Activated CD4-positive, alpha-beta memory T cell treated with anti-CD3 and anti-CD28 coated beads, Interleukin-2, amount 10 ng/mL, durations not matched to agents 7 days and 5 days (primary cell): ENCODE measurements at regions not wholly inside any gene's neighbourhood (a gene's known extent, or its start where the extent isn't known, plus 50 kb on each side); places are given as distances from the start of the nearest gene placed in this dataset.

Experiments used
- CTCF ChIA-PET: fragments of 350-600 bp; sonication (Branson Sonifier 250); formaldehyde crosslinking; loops from one replicate; lab custom pipeline; 2021; ENCODE audit warnings: antibody characterized with exemption, inconsistent platforms; lab: Charles Lee
- POLR2A ChIA-PET: fragments of 350-600 bp; sonication (Branson Sonifier 250); formaldehyde crosslinking; loops from one replicate; lab custom pipeline; 2021; ENCODE audit warnings: antibody characterized with exemption; lab: Charles Lee
- DNase-seq: peaks from one replicate; pipeline ENCODE4 v3.0.0-alpha.2; 2020
- H3K27ac Mint-ChIP-seq: one replicate; pipeline ENCODE4 v1.8.0; 2021; ENCODE audit warnings: mild to moderate bottlenecking, mixed read lengths
- H3K27me3 Mint-ChIP-seq: one replicate; pipeline ENCODE4 v1.8.0; 2021; ENCODE audit warnings: mixed read lengths
- H3K36me3 Mint-ChIP-seq: one replicate; pipeline ENCODE4 v1.8.0; 2021; ENCODE audit warnings: low read depth, mixed read lengths
- H3K4me1 Mint-ChIP-seq: one replicate; pipeline ENCODE4 v1.8.0; 2021; ENCODE audit warnings: mixed read lengths
- H3K4me3 Mint-ChIP-seq: one replicate; pipeline ENCODE4 v1.8.0; 2021; ENCODE audit warnings: mild to moderate bottlenecking, mixed read lengths
- H3K9me3 Mint-ChIP-seq: one replicate; pipeline ENCODE4 v1.8.0; 2021; ENCODE audit warnings: mixed read lengths

DNA sequence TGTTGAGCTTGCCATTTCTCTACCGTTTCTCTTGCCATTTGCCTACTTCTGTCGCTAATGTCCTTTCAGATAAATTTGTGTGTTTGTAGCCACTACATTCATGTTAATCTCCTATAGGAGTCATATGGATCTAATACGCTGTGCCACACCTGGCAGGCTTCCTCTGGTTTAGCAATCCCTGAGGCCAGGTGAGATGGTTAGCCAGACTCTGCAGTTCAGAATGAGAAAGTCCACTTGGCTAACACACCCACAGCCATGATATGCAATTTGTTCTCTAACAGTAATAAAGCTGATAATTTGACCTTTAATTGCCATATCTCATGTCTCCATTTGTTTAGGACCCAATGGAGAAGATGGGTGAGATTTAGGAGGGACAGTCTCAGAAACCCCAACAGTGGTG is 1261.6 kb upstream of the TMEM132C start:
- no peaks in the 10 kb centered on the region for H3K9me3 Mint-ChIP-seq
- no peak for DNase-seq
- H3K4me3 Mint-ChIP-seq: no peak overlapping the region
- no peaks in the 10 kb centered on the region for H3K36me3 Mint-ChIP-seq
- H3K27ac Mint-ChIP-seq: no peak overlapping the region
- no peaks in the 10 kb centered on the region for H3K27me3 Mint-ChIP-seq
- no peaks in the 10 kb centered on the region for H3K4me1 Mint-ChIP-seq
- ChIA-PET CTCF (no interaction called here), POLR2A (no interaction called here)

DNA sequence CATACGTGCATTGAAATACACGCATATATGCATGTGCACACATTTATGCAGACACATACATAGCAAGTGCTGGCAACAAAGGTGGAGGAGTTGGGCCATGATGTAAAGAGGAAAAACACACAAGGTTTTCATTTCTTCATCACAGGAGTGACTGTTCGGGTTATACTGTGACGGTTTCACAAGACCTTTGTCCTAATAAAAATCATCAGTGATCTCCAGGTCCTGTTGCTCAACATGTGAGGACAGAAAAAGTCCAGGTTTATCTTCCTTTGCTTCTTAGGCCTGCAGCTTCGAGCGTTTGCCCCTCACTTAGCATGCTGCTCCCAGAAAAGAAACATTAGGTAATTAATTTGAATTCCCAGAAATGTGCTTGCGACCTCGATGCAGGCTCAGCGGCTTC is 1260.0 kb upstream of the TMEM132C start:
- DNase-seq: no peak
- Mint-ChIP-seq H3K9me3 (no peaks in the 10 kb centered on the region), H3K4me3 (no peak overlapping the region), H3K36me3 (no peaks in the 10 kb centered on the region), H3K27me3 (no peaks in the 10 kb centered on the region), H3K4me1 (no peaks in the 10 kb centered on the region), H3K27ac (no peak overlapping the region)
- ChIA-PET POLR2A (no interaction called here), CTCF (interaction anchor here (0.6 kb wide), 1 partner anchor 21 kb away, joined by 3 read pairs; no protein-coding TSS in a partner anchor)

GRCh38 chr12:127008755-127009403 is 1258.1 kb upstream of the TMEM132C start:
- H3K4me1 Mint-ChIP-seq: no peaks in the 10 kb centered on the region
- POLR2A ChIA-PET: no interaction called here
- H3K36me3 Mint-ChIP-seq: no peaks in the 10 kb centered on the region
- H3K4me3 Mint-ChIP-seq: no peak overlapping the region
- H3K27me3 Mint-ChIP-seq: no peaks in the 10 kb centered on the region
- no peaks in the 10 kb centered on the region for H3K9me3 Mint-ChIP-seq
- no peak overlapping the region for H3K27ac Mint-ChIP-seq
- CTCF ChIA-PET: no interaction called here
- DNase-seq: no peak

DNA sequence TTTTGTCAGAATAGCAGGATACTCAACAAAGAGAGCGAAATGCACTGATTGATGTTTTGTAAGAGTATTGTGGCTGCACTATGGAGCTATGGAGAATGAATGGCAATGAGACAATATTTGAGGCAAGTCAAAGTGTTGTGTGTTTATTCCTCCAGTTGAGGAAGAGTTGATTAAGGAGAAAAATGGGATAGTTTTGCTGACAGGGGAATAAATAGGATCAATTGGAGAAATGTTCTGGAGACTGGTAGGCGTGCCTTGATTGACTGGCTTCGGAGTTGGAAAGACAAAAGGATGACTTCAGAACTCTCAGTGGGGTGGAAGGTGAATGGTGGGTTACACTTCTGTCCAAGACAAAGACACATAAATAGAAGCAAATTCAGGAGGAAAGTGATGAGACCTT is 1254.9 kb upstream of the TMEM132C start:
- Mint-ChIP-seq H3K9me3 (no peaks in the 10 kb centered on the region), H3K4me3 (no peak overlapping the region), H3K27ac (no peak overlapping the region), H3K27me3 (no peaks in the 10 kb centered on the region), H3K36me3 (no peaks in the 10 kb centered on the region), H3K4me1 (no peaks in the 10 kb centered on the region)
- ChIA-PET POLR2A (no interaction called here), CTCF (no interaction called here)
- DNase-seq: no peak

DNA sequence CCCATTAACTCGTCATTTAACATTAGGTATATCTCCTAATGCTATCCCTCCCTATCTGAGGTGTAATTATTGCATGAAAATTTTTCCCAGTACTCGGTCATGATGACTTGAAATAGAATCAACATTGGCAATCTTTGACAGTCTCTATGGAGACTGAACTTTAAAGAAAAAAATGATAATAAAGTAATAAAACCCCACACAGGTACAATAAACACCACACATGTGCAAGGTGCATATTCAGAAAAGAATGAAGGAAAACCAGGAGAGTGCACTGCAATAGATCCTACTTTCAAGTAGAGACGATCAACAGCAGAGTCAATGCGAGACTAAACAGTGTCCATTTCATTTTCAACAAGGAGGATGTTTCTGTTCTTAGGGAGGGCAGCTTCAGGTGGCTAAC is 1253.8 kb upstream of the TMEM132C start:
- no peaks in the 10 kb centered on the region for H3K9me3 Mint-ChIP-seq
- no peak overlapping the region for H3K4me3 Mint-ChIP-seq
- DNase-seq: no peak
- ChIA-PET CTCF (no interaction called here), POLR2A (no interaction called here)
- H3K27ac Mint-ChIP-seq: no peak overlapping the region
- no peaks in the 10 kb centered on the region for H3K4me1 Mint-ChIP-seq
- no peaks in the 10 kb centered on the region for H3K27me3 Mint-ChIP-seq
- H3K36me3 Mint-ChIP-seq: no peaks in the 10 kb centered on the region

DNA sequence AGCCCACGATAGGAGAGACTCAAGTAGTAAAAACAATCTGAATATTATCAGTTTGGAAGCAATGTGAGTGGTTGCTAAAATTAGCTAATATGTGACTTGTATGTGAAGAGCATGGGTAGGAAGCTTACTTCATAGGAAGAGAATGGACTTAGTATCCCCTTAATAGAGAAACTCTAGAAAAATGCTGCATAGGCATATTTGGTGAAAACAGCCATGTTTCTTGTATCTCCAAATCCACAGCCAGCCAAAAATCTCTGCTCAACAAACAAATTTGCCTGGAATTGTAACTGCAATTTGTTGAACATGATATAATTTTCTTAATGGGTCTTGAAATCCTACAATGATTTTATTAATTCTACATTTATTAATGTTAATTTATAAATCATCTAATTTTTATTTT is 1252.9 kb upstream of the TMEM132C start:
- Mint-ChIP-seq H3K27ac (no peak overlapping the region), H3K36me3 (no peaks in the 10 kb centered on the region), H3K27me3 (no peaks in the 10 kb centered on the region), H3K9me3 (no peaks in the 10 kb centered on the region), H3K4me1 (no peaks in the 10 kb centered on the region), H3K4me3 (no peak overlapping the region)
- POLR2A ChIA-PET: no interaction called here
- CTCF ChIA-PET: no interaction called here
- no peak for DNase-seq

- no peaks in the 10 kb centered on the region for H3K4me1 Mint-ChIP-seq
- no peaks in the 10 kb centered on the region for H3K36me3 Mint-ChIP-seq
- H3K9me3 Mint-ChIP-seq: no peaks in the 10 kb centered on the region
- no peak for DNase-seq
- no peak overlapping the region for H3K4me3 Mint-ChIP-seq
- H3K27me3 Mint-ChIP-seq: no peaks in the 10 kb centered on the region
- POLR2A ChIA-PET: no interaction called here
- CTCF ChIA-PET: no interaction called here
- H3K27ac Mint-ChIP-seq: no peak overlapping the region
These were observed 1242.2 kb upstream of the TMEM132C start for GRCh38 chr12:127024791-127025190.

- no peak overlapping the region for H3K4me3 Mint-ChIP-seq
- ChIA-PET CTCF (no interaction called here), POLR2A (no interaction called here)
- no peaks in the 10 kb centered on the region for H3K36me3 Mint-ChIP-seq
- H3K27me3 Mint-ChIP-seq: no peaks in the 10 kb centered on the region
- H3K9me3 Mint-ChIP-seq: no peaks in the 10 kb centered on the region
- DNase-seq: no peak
- no peak overlapping the region for H3K27ac Mint-ChIP-seq
- H3K4me1 Mint-ChIP-seq: no peaks in the 10 kb centered on the region
These were observed 1241.4 kb upstream of the TMEM132C start for GRCh38 chr12:127025545-127025944.

- no peak overlapping the region for H3K4me3 Mint-ChIP-seq
- CTCF ChIA-PET: no interaction called here
- H3K27me3 Mint-ChIP-seq: no peaks in the 10 kb centered on the region
- H3K36me3 Mint-ChIP-seq: no peaks in the 10 kb centered on the region
- no peaks in the 10 kb centered on the region for H3K4me1 Mint-ChIP-seq
- H3K9me3 Mint-ChIP-seq: no peaks in the 10 kb centered on the region
- H3K27ac Mint-ChIP-seq: no peak overlapping the region
- DNase-seq: no peak
- POLR2A ChIA-PET: no interaction called here
These were observed 1231.7 kb upstream of the TMEM132C start for GRCh38 chr12:127035011-127035879.

GRCh38 chr12:127038152-127038551 is 1228.8 kb upstream of the TMEM132C start:
- no peak overlapping the region for H3K4me3 Mint-ChIP-seq
- H3K9me3 Mint-ChIP-seq: no peaks in the 10 kb centered on the region
- H3K27ac Mint-ChIP-seq: no peak overlapping the region
- DNase-seq: no peak
- POLR2A ChIA-PET: no interaction called here
- no peaks in the 10 kb centered on the region for H3K4me1 Mint-ChIP-seq
- no peaks in the 10 kb centered on the region for H3K36me3 Mint-ChIP-seq
- no peaks in the 10 kb centered on the region for H3K27me3 Mint-ChIP-seq
- CTCF ChIA-PET: no interaction called here

GRCh38 chr12:127038761-127039160 is 1228.2 kb upstream of the TMEM132C start:
- no peaks in the 10 kb centered on the region for H3K9me3 Mint-ChIP-seq
- H3K27ac Mint-ChIP-seq: no peak overlapping the region
- POLR2A ChIA-PET: no interaction called here
- H3K4me1 Mint-ChIP-seq: no peaks in the 10 kb centered on the region
- no peaks in the 10 kb centered on the region for H3K36me3 Mint-ChIP-seq
- H3K4me3 Mint-ChIP-seq: no peak overlapping the region
- CTCF ChIA-PET: no interaction called here
- DNase-seq: no peak
- no peaks in the 10 kb centered on the region for H3K27me3 Mint-ChIP-seq

GRCh38 chr12:127041985-127042625 is 1224.9 kb upstream of the TMEM132C start:
- Mint-ChIP-seq H3K9me3 (no peaks in the 10 kb centered on the region), H3K36me3 (no peaks in the 10 kb centered on the region), H3K4me3 (no peak overlapping the region), H3K27me3 (no peaks in the 10 kb centered on the region), H3K27ac (no peak overlapping the region), H3K4me1 (no peaks in the 10 kb centered on the region)
- no peak for DNase-seq
- ChIA-PET CTCF (no interaction called here), POLR2A (no interaction called here)

GRCh38 chr12:127043731-127044130 is 1223.2 kb upstream of the TMEM132C start:
- Mint-ChIP-seq H3K27ac (no peak overlapping the region), H3K4me3 (no peak overlapping the region), H3K27me3 (no peaks in the 10 kb centered on the region), H3K36me3 (no peaks in the 10 kb centered on the region), H3K9me3 (no peaks in the 10 kb centered on the region), H3K4me1 (no peaks in the 10 kb centered on the region)
- DNase-seq: no peak
- CTCF ChIA-PET: no interaction called here
- POLR2A ChIA-PET: no interaction called here
